WTC11 (cell line): ENCODE measurements at regions not wholly inside any gene's neighbourhood (a gene's known extent, or its start where the extent isn't known, plus 50 kb on each side); places are given as distances from the start of the nearest gene placed in this dataset.

Experiments
- ATAC-seq: fragments of 200-7000 bp; cut with Tn5 transposase; 2 replicates; pipeline ENCODE4 v1.10.0; 2021; ENCODE audit warnings: mild to moderate bottlenecking, moderate library complexity
- CTCF ChIA-PET: fragments of 300-600 bp; sonication (Branson Sonifier 250); formaldehyde crosslinking; loops from one replicate; lab custom pipeline; 2021; ENCODE audit warnings: antibody characterized with exemption; lab: Charles Lee
- POLR2A ChIA-PET: fragments of 350-600 bp; sonication (Branson Sonifier 250); formaldehyde crosslinking; loops from one replicate; lab custom pipeline; 2021; ENCODE audit warnings: antibody characterized with exemption; lab: Charles Lee
- DNase-seq: peaks from one replicate; pipeline ENCODE4 v3.0.0; 2021; ENCODE audit warnings: low spot score
- H3K27ac Mint-ChIP-seq: 2 replicates; pipeline ENCODE4 v1.8.0; 2021; ENCODE audit warnings: mixed read lengths
- H3K27me3 Mint-ChIP-seq: 2 replicates; pipeline ENCODE4 v1.8.0; 2021; ENCODE audit warnings: low read depth, mild to moderate bottlenecking, moderate library complexity, mixed read lengths
- H3K36me3 Mint-ChIP-seq: 2 replicates; pipeline ENCODE4 v1.8.0; 2021; ENCODE audit warnings: mixed read lengths
- H3K4me1 Mint-ChIP-seq: 2 replicates; pipeline ENCODE4 v1.8.0; 2022; ENCODE audit warnings: mixed read lengths
- H3K4me3 Mint-ChIP-seq: 2 replicates; pipeline ENCODE4 v1.8.0; 2021; ENCODE audit warnings: mild to moderate bottlenecking, moderate library complexity, mixed read lengths
- H3K9me3 Mint-ChIP-seq: 2 replicates; pipeline ENCODE4 v1.8.0; 2021; ENCODE audit warnings: mixed read lengths
- ATF1 ChIP-seq: sonication (generic); formaldehyde crosslinking; IDR thresholded peaks from 2 replicates; pipeline ENCODE4 v1.8.1; 2023; ENCODE audit warnings: mild to moderate bottlenecking, moderate library complexity, missing genetic modification reagents
- CREB1 ChIP-seq: sonication (generic); formaldehyde crosslinking; IDR thresholded peaks from 2 replicates; pipeline ENCODE4 v1.8.0; 2023; ENCODE audit warnings: mild to moderate bottlenecking, missing genetic modification reagents
- ETV6 ChIP-seq: sonication (generic); formaldehyde crosslinking; IDR thresholded peaks from 2 replicates; pipeline ENCODE4 v1.8.1; 2022; ENCODE audit warnings: mild to moderate bottlenecking, missing genetic modification reagents
- HMGA2 ChIP-seq: fragments of 250-450 bp; sonication (Bioruptor Pico); IDR thresholded peaks from 2 replicates; pipeline ENCODE4 v1.4.0; 2021; ENCODE audit warnings: mild to moderate bottlenecking, moderate library complexity
- IRF2 ChIP-seq: sonication (generic); formaldehyde crosslinking; IDR thresholded peaks from 2 replicates; pipeline ENCODE4 v1.8.0; 2022; ENCODE audit warnings: low read depth, missing genetic modification reagents, borderline replicate concordance
- JAZF1 ChIP-seq: fragments of 250-450 bp; sonication (Bioruptor Pico); IDR thresholded peaks from 2 replicates; pipeline ENCODE4 v1.9.0; 2021; ENCODE audit warnings: moderate library complexity, mild to moderate bottlenecking, inconsistent platforms
- MYBL2 ChIP-seq: sonication (generic); formaldehyde crosslinking; IDR thresholded peaks from 2 replicates; pipeline ENCODE4 v1.8.1; 2023; ENCODE audit warnings: mild to moderate bottlenecking, moderate library complexity, missing genetic modification reagents
- NFYB ChIP-seq: sonication (generic); formaldehyde crosslinking; conservative IDR thresholded peaks from 2 replicates; pipeline ENCODE4 v1.8.0; 2022; ENCODE audit warnings: low read depth, missing genetic modification reagents
- SMAD4 ChIP-seq: sonication (generic); formaldehyde crosslinking; IDR thresholded peaks from 2 replicates; pipeline ENCODE4 v1.8.0; 2022; ENCODE audit warnings: mild to moderate bottlenecking, missing genetic modification reagents
- SOX15 ChIP-seq: fragments of 250-450 bp; sonication (Bioruptor Pico); IDR thresholded peaks from 2 replicates; pipeline ENCODE4 v1.9.0; 2021; ENCODE audit warnings: mild to moderate bottlenecking
- ZNF121 ChIP-seq: sonication (generic); formaldehyde crosslinking; IDR thresholded peaks from 2 replicates; pipeline ENCODE4 v1.8.0; 2023; ENCODE audit warnings: missing genetic modification reagents
- ZNF138 ChIP-seq: sonication (generic); formaldehyde crosslinking; conservative IDR thresholded peaks from 2 replicates; pipeline ENCODE4 v1.8.1; 2022; ENCODE audit warnings: mild to moderate bottlenecking, moderate library complexity, missing genetic modification reagents
- ZNF232 ChIP-seq: sonication (generic); formaldehyde crosslinking; IDR thresholded peaks from 2 replicates; pipeline ENCODE4 v1.8.0; 2022; ENCODE audit warnings: mild to moderate bottlenecking, missing genetic modification reagents
- ZNF423 ChIP-seq: fragments of 250-450 bp; sonication (Bioruptor Pico); IDR thresholded peaks from 2 replicates; pipeline ENCODE4 v2.1.2; 2022; ENCODE audit warnings: mild to moderate bottlenecking, moderate library complexity
- TF ChIP-seq, protein P1 (sequence below): sonication (generic); formaldehyde crosslinking; IDR thresholded peaks from 2 replicates; pipeline ENCODE4 v1.8.1; 2022; ENCODE audit warnings: low read depth, missing genetic modification reagents, borderline replicate concordance
- TF ChIP-seq, protein P2 (sequence below): sonication (generic); formaldehyde crosslinking; IDR thresholded peaks from 2 replicates; pipeline ENCODE4 v1.8.1; 2023; ENCODE audit warnings: mild to moderate bottlenecking, moderate library complexity, missing genetic modification reagents
- TF ChIP-seq, protein P3 (sequence below): fragments of 250-450 bp; sonication (Bioruptor Pico); IDR thresholded peaks from 2 replicates; pipeline ENCODE4 v1.8.0; 2021; ENCODE audit warnings: mild to moderate bottlenecking
- TF ChIP-seq, protein P4 (sequence below): sonication (generic); formaldehyde crosslinking; IDR thresholded peaks from 2 replicates; pipeline ENCODE4 v1.8.0; 2023; ENCODE audit warnings: missing genetic modification reagents, mild to moderate bottlenecking, borderline replicate concordance
- TF ChIP-seq, protein P5 (sequence below): sonication (generic); formaldehyde crosslinking; IDR thresholded peaks from 2 replicates; pipeline ENCODE4 v1.8.1; 2023; ENCODE audit warnings: mild to moderate bottlenecking, missing genetic modification reagents
- TF ChIP-seq, protein P6 (sequence below): sonication (generic); formaldehyde crosslinking; conservative IDR thresholded peaks from 2 replicates; pipeline ENCODE4 v1.8.1; 2023; ENCODE audit warnings: mild to moderate bottlenecking, low read depth, missing genetic modification reagents, moderate library complexity
- TF ChIP-seq, protein P7 (sequence below): fragments of 250-450 bp; sonication (Bioruptor Pico); IDR thresholded peaks from 2 replicates; pipeline ENCODE4 v2.1.2; 2022; ENCODE audit warnings: mild to moderate bottlenecking, moderate library complexity
- TF ChIP-seq, protein P8 (sequence below): fragments of 250-450 bp; sonication (Bioruptor Pico); IDR thresholded peaks from 2 replicates; pipeline ENCODE4 v1.9.0; 2021; ENCODE audit warnings: mild to moderate bottlenecking

DNA sequence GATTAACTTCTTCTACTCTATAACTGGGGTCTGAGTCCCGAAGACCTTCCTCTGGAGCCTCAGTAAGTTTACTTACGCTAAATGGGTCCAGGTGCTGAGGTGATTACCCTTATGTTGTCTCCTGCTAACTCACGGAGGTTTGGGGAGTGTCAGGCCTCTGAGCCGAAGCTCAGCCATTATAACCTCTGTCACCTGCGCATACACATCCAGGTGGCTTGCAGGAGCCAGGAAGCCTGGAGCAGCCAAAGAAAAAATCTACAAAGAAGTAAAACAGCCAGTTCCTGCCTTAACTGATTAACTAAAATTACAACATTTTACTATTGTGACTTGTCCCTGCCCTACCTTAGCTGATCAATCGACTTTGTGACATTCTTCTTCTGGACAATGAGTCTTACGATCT, 350.7 kb downstream of the GLRX3 start:
- H3K27ac Mint-ChIP-seq: no peak overlapping the region
- DNase-seq (no peak), ATAC-seq (no peak)
- H3K9me3 Mint-ChIP-seq: peaks cover 55% of the 10 kb centered on the region
- ChIA-PET CTCF (no interaction called here), POLR2A (no interaction called here)
- no peaks in the 10 kb centered on the region for H3K4me1 Mint-ChIP-seq
- H3K36me3 Mint-ChIP-seq: peaks cover 55% of the 10 kb centered on the region
- H3K27me3 Mint-ChIP-seq: peaks cover 10% of the 10 kb centered on the region
- TF ChIP-seq, protein P1, sequence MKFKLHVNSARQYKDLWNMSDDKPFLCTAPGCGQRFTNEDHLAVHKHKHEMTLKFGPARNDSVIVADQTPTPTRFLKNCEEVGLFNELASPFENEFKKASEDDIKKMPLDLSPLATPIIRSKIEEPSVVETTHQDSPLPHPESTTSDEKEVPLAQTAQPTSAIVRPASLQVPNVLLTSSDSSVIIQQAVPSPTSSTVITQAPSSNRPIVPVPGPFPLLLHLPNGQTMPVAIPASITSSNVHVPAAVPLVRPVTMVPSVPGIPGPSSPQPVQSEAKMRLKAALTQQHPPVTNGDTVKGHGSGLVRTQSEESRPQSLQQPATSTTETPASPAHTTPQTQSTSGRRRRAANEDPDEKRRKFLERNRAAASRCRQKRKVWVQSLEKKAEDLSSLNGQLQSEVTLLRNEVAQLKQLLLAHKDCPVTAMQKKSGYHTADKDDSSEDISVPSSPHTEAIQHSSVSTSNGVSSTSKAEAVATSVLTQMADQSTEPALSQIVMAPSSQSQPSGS (CRISPR knock-in tag): no peak
- TF ChIP-seq SMAD4 (CRISPR knock-in tag) (no peak), HMGA2 (CRISPR knock-in tag) (no peak), ZNF138 (CRISPR knock-in tag) (no peak), ZNF232 (CRISPR knock-in tag) (no peak), CREB1 (CRISPR knock-in tag) (no peak), ZNF423 (no peak)
- TF ChIP-seq, protein P2, sequence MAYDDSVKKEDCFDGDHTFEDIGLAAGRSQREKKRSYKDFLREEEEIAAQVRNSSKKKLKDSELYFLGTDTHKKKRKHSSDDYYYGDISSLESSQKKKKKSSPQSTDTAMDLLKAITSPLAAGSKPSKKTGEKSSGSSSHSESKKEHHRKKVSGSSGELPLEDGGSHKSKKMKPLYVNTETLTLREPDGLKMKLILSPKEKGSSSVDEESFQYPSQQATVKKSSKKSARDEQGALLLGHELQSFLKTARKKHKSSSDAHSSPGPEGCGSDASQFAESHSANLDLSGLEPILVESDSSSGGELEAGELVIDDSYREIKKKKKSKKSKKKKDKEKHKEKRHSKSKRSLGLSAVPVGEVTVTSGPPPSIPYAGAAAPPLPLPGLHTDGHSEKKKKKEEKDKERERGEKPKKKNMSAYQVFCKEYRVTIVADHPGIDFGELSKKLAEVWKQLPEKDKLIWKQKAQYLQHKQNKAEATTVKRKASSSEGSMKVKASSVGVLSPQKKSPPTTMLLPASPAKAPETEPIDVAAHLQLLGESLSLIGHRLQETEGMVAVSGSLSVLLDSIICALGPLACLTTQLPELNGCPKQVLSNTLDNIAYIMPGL (CRISPR knock-in tag): no peak
- no peak overlapping the region for H3K4me3 Mint-ChIP-seq

DNA sequence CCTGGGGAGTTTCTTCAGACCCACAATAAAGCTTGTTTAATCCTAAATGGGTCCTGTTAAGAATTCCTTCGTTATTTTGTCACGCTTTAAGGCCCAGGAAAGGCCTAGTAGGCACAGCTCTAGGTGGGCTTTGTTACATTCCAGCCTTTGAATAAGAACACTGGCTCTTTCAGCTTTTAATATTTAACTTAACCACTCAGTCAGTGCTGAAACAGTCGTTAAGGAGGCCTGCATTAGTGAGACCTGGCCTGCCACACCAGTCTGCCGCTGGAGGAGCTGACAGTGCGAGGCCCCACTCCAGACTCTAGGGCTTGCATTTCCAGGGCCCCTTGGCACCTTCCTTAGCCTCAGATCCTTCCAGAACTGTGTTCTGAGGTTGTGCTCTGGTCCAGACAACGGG, 351.4 kb downstream of the GLRX3 start:
- Mint-ChIP-seq H3K27me3 (peaks cover 13% of the 10 kb centered on the region), H3K27ac (no peak overlapping the region), H3K9me3 (peaks cover 55% of the 10 kb centered on the region), H3K36me3 (peaks cover 55% of the 10 kb centered on the region), H3K4me3 (no peak overlapping the region), H3K4me1 (no peaks in the 10 kb centered on the region)
- no peak for ATAC-seq
- no peak for DNase-seq
- ChIA-PET POLR2A (no interaction called here), CTCF (no interaction called here)
- TF ChIP-seq ETV6 (CRISPR knock-in tag) (no peak), IRF2 (CRISPR knock-in tag) (no peak), SMAD4 (CRISPR knock-in tag) (no peak), ZNF121 (no peak), SOX15 (CRISPR knock-in tag) (no peak), MYBL2 (no peak), ATF1 (no peak), JAZF1 (no peak), NFYB (CRISPR knock-in tag) (no peak)
- TF ChIP-seq, protein P3, sequence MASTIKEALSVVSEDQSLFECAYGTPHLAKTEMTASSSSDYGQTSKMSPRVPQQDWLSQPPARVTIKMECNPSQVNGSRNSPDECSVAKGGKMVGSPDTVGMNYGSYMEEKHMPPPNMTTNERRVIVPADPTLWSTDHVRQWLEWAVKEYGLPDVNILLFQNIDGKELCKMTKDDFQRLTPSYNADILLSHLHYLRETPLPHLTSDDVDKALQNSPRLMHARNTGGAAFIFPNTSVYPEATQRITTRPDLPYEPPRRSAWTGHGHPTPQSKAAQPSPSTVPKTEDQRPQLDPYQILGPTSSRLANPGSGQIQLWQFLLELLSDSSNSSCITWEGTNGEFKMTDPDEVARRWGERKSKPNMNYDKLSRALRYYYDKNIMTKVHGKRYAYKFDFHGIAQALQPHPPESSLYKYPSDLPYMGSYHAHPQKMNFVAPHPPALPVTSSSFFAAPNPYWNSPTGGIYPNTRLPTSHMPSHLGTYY (CRISPR knock-in tag): no peak
- TF ChIP-seq, protein P4, sequence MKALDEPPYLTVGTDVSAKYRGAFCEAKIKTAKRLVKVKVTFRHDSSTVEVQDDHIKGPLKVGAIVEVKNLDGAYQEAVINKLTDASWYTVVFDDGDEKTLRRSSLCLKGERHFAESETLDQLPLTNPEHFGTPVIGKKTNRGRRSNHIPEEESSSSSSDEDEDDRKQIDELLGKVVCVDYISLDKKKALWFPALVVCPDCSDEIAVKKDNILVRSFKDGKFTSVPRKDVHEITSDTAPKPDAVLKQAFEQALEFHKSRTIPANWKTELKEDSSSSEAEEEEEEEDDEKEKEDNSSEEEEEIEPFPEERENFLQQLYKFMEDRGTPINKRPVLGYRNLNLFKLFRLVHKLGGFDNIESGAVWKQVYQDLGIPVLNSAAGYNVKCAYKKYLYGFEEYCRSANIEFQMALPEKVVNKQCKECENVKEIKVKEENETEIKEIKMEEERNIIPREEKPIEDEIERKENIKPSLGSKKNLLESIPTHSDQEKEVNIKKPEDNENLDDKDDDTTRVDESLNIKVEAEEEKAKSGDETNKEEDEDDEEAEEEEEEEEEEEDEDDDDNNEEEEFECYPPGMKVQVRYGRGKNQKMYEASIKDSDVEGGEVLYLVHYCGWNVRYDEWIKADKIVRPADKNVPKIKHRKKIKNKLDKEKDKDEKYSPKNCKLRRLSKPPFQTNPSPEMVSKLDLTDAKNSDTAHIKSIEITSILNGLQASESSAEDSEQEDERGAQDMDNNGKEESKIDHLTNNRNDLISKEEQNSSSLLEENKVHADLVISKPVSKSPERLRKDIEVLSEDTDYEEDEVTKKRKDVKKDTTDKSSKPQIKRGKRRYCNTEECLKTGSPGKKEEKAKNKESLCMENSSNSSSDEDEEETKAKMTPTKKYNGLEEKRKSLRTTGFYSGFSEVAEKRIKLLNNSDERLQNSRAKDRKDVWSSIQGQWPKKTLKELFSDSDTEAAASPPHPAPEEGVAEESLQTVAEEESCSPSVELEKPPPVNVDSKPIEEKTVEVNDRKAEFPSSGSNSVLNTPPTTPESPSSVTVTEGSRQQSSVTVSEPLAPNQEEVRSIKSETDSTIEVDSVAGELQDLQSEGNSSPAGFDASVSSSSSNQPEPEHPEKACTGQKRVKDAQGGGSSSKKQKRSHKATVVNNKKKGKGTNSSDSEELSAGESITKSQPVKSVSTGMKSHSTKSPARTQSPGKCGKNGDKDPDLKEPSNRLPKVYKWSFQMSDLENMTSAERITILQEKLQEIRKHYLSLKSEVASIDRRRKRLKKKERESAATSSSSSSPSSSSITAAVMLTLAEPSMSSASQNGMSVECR (CRISPR knock-in tag): no peak
- TF ChIP-seq, protein P5, sequence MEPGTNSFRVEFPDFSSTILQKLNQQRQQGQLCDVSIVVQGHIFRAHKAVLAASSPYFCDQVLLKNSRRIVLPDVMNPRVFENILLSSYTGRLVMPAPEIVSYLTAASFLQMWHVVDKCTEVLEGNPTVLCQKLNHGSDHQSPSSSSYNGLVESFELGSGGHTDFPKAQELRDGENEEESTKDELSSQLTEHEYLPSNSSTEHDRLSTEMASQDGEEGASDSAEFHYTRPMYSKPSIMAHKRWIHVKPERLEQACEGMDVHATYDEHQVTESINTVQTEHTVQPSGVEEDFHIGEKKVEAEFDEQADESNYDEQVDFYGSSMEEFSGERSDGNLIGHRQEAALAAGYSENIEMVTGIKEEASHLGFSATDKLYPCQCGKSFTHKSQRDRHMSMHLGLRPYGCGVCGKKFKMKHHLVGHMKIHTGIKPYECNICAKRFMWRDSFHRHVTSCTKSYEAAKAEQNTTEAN (CRISPR knock-in tag): no peak
- TF ChIP-seq, protein P6, sequence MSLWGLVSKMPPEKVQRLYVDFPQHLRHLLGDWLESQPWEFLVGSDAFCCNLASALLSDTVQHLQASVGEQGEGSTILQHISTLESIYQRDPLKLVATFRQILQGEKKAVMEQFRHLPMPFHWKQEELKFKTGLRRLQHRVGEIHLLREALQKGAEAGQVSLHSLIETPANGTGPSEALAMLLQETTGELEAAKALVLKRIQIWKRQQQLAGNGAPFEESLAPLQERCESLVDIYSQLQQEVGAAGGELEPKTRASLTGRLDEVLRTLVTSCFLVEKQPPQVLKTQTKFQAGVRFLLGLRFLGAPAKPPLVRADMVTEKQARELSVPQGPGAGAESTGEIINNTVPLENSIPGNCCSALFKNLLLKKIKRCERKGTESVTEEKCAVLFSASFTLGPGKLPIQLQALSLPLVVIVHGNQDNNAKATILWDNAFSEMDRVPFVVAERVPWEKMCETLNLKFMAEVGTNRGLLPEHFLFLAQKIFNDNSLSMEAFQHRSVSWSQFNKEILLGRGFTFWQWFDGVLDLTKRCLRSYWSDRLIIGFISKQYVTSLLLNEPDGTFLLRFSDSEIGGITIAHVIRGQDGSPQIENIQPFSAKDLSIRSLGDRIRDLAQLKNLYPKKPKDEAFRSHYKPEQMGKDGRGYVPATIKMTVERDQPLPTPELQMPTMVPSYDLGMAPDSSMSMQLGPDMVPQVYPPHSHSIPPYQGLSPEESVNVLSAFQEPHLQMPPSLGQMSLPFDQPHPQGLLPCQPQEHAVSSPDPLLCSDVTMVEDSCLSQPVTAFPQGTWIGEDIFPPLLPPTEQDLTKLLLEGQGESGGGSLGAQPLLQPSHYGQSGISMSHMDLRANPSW (CRISPR knock-in tag): no peak
- TF ChIP-seq, protein P7, sequence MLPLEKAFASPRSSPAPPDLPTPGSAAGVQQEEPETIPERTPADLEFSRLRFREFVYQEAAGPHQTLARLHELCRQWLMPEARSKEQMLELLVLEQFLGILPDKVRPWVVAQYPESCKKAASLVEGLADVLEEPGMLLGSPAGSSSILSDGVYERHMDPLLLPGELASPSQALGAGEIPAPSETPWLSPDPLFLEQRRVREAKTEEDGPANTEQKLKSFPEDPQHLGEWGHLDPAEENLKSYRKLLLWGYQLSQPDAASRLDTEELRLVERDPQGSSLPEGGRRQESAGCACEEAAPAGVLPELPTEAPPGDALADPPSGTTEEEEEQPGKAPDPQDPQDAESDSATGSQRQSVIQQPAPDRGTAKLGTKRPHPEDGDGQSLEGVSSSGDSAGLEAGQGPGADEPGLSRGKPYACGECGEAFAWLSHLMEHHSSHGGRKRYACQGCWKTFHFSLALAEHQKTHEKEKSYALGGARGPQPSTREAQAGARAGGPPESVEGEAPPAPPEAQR (CRISPR knock-in tag): no peak
- TF ChIP-seq, protein P8, sequence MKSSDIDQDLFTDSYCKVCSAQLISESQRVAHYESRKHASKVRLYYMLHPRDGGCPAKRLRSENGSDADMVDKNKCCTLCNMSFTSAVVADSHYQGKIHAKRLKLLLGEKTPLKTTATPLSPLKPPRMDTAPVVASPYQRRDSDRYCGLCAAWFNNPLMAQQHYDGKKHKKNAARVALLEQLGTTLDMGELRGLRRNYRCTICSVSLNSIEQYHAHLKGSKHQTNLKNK (CRISPR knock-in tag): no peak
